ENCODE measurements at regions not wholly inside any gene's neighbourhood (a gene's known extent, or its start where the extent isn't known, plus 50 kb on each side); places are given as distances from the start of the nearest gene placed in this dataset.

- TF ChIP-seq CTCF (IDR thresholded peaks at IDR 0.05) = no peak
- TF ChIP-seq EZH2 (IDR thresholded peaks at IDR 0.05) = no peak
Measured at GRCh38 chr12:126067626-126068329, 1002.5 kb downstream of the AACS start.
